HepG2 (cell line): ENCODE measurements at regions not wholly inside any gene's neighbourhood (a gene's known extent, or its start where the extent isn't known, plus 50 kb on each side); places are given as distances from the start of the nearest gene placed in this dataset.
"Not testable (repeated sequence)": the region's sequence is repeated elsewhere in the genome, so short reads cannot be mapped to it uniquely, and the experiment has no call there.

Experiments
- ATAC-seq: fragments of 200-7000 bp; cut with Tn5 transposase; 3 replicates; pipeline ENCODE4 v1.9.1; 2020; ENCODE audit warnings: mild to moderate bottlenecking, moderate library complexity
- BruUV-seq: library from RNA; stranded (reverse); fragments of 400-500 nt; replicated peaks from 2 replicates; lab custom pipeline; 2021; lab: Mats Ljungman, UMichigan
- CTCF ChIA-PET: fragments of 300-600 bp; formaldehyde crosslinking; extraction: SDS; loops from one replicate; lab custom pipeline; 2021; ENCODE audit warnings: low total read pairs, inconsistent platforms, low intra/inter-chr PET ratio; lab: Yijun Ruan, JAX
- POLR2A ChIA-PET: fragments of 350-600 bp; sonication (Branson Sonifier 250); formaldehyde crosslinking; loops from one replicate; lab custom pipeline; 2020; ENCODE audit warnings: antibody characterized with exemption, inconsistent platforms; lab: Yijun Ruan, JAX
- DNase-seq: peaks from one replicate; pipeline ENCODE4 v3.0.0-alpha.2; 2015; ENCODE audit warnings: low spot score
- FAIRE-seq: peaks from 3 replicates; lab custom pipeline; 2011; peaks lifted over from hg19 to GRCh38; lab: Jason Lieb, UNC
- H2AFZ ChIP-seq: one replicate; pipeline ENCODE4 v1.6.1; 2011; ENCODE audit warnings: low read length, inconsistent platforms
- H3K27ac ChIP-seq: fragments of 300-600 bp; 3 replicates; pipeline ENCODE4 v1.8.0; 2011; ENCODE audit warnings: mixed run types, mild to moderate bottlenecking, mixed read lengths, low read length, inconsistent platforms; ENCODE audit not compliant: insufficient read depth; ENCODE audit errors: extremely low read length
- H3K27me3 ChIP-seq, 2 experiments: fragments of 200-600 bp in 1 of 2; 2 replicates in 1 of 2; 3 replicates in 1 of 2; pipeline versions ENCODE4 v1.6.0 to v1.8.0; 2011; ENCODE audit warnings: low read length in 2 of 2, mild to moderate bottlenecking in 2 of 2, moderate library complexity in 2 of 2, inconsistent platforms in 1 of 2; ENCODE audit not compliant: insufficient read depth in 2 of 2, control insufficient read depth in 1 of 2
- H3K36me3 ChIP-seq, 2 experiments: fragments of 200-600 bp in 1 of 2; replicated peaks in 1 of 2; 2 replicates in 1 of 2; 3 replicates in 1 of 2; pipeline versions ENCODE4 v1.5.1 to v1.8.0; 2011; ENCODE audit warnings: low read length in 2 of 2, inconsistent platforms in 1 of 2; ENCODE audit not compliant: insufficient read depth in 2 of 2, control insufficient read depth in 1 of 2
- H3K4me1 ChIP-seq: 2 replicates; pipeline ENCODE4 v1.5.1; 2012; ENCODE audit warnings: low read length, inconsistent platforms; ENCODE audit not compliant: insufficient read depth
- H3K4me2 ChIP-seq: 2 replicates; pipeline ENCODE4 v1.6.0; 2011; ENCODE audit warnings: low read depth, low read length, inconsistent platforms
- H3K4me3 ChIP-seq, 3 experiments: fragments of 200-600 bp in 1 of 3; sonication (generic), shearing (Covaris generic) in 1 of 3; replicated peaks in 1 of 3; 2 replicates each; pipeline ENCODE4 v1.5.1; 2011 to 2016; ENCODE audit warnings: low read length in 3 of 3, inconsistent platforms in 2 of 3, low read depth in 2 of 3, mild to moderate bottlenecking in 2 of 3, control low read depth in 1 of 3, mixed read lengths in 1 of 3; ENCODE audit not compliant: insufficient read depth in 1 of 3
- H3K79me2 ChIP-seq: one replicate; pipeline ENCODE4 v1.6.1; 2011; ENCODE audit warnings: low read length, inconsistent platforms; ENCODE audit not compliant: insufficient read depth
- H3K9ac ChIP-seq: 2 replicates; pipeline ENCODE4 v1.6.0; 2011; ENCODE audit warnings: mild to moderate bottlenecking, low read depth, low read length, inconsistent platforms; ENCODE audit not compliant: insufficient read depth
- H3K9me3 ChIP-seq: 2 replicates; pipeline ENCODE4 v1.5.1; 2012; ENCODE audit warnings: mild to moderate bottlenecking, low read length
- H4K20me1 ChIP-seq: 2 replicates; pipeline ENCODE4 v1.6.0; 2011; ENCODE audit warnings: inconsistent platforms, mild to moderate bottlenecking, low read length, moderate library complexity; ENCODE audit not compliant: insufficient read depth
- CCDC6 ChIP-seq: sonication (generic); formaldehyde crosslinking; IDR thresholded peaks from 2 replicates; pipeline ENCODE4 v1.8.1; 2022; ENCODE audit warnings: mild to moderate bottlenecking, missing genetic modification reagents, moderate library complexity
- DZIP1 ChIP-seq: sonication (generic); formaldehyde crosslinking; IDR thresholded peaks from 2 replicates; pipeline ENCODE4 v1.5.0; 2020; ENCODE audit warnings: mild to moderate bottlenecking, missing genetic modification reagents
- EZH2 ChIP-seq: conservative IDR thresholded peaks from 2 replicates; pipeline ENCODE4 v1.6.1; 2012; ENCODE audit warnings: mild to moderate bottlenecking, low read depth, low read length, moderate library complexity
- GLMP ChIP-seq: sonication (generic); formaldehyde crosslinking; IDR thresholded peaks from 2 replicates; pipeline ENCODE4 v1.9.0; 2021; ENCODE audit warnings: missing genetic modification reagents, mild to moderate bottlenecking, borderline replicate concordance
- HNRNPUL1 ChIP-seq: fragments of 200-400 bp; formaldehyde crosslinking; IDR thresholded peaks from 2 replicates; pipeline ENCODE4 v1.6.1; 2017; ENCODE audit warnings: low read depth, mild to moderate bottlenecking, low read length, moderate library complexity
- NCOR1 ChIP-seq: fragments of 200-600 bp; sonication (generic); IDR thresholded peaks from 2 replicates; pipeline ENCODE4 v1.7.0; 2017; ENCODE audit warnings: antibody characterized with exemption, low read length, borderline replicate concordance
- PHF8 ChIP-seq: sonication (generic); formaldehyde crosslinking; IDR thresholded peaks from 2 replicates; pipeline ENCODE4 v1.5.0; 2020; ENCODE audit warnings: missing genetic modification reagents
- ZBTB25 ChIP-seq: IDR thresholded peaks from 2 replicates; pipeline ENCODE4 v1.6.1; 2018; ENCODE audit warnings: missing genetic modification reagents
- ZFP37 ChIP-seq: sonication (generic); formaldehyde crosslinking; IDR thresholded peaks from 2 replicates; pipeline ENCODE4 v1.4.0; 2020; ENCODE audit warnings: missing genetic modification reagents, borderline replicate concordance
- ZNF207 ChIP-seq: fragments of 450-650 bp; IDR thresholded peaks from 2 replicates; pipeline ENCODE4 v1.6.1; 2016; ENCODE audit warnings: antibody characterized with exemption, borderline replicate concordance
- ZNF432 ChIP-seq: sonication (generic); formaldehyde crosslinking; IDR thresholded peaks from 2 replicates; pipeline ENCODE4 v1.5.0; 2020; ENCODE audit warnings: missing genetic modification reagents, mild to moderate bottlenecking, borderline replicate concordance
- ZNF564 ChIP-seq: sonication (generic); formaldehyde crosslinking; IDR thresholded peaks from 2 replicates; pipeline ENCODE4 v1.8.1; 2023; ENCODE audit warnings: mild to moderate bottlenecking, missing genetic modification reagents
- ZNF674 ChIP-seq: sonication (generic); formaldehyde crosslinking; IDR thresholded peaks from 2 replicates; pipeline ENCODE4 v1.5.0; 2020; ENCODE audit warnings: low read depth, mild to moderate bottlenecking, missing genetic modification reagents
- ZNF709 ChIP-seq: sonication (generic); formaldehyde crosslinking; IDR thresholded peaks from 2 replicates; pipeline ENCODE4 v1.5.0; 2020; ENCODE audit warnings: mild to moderate bottlenecking, missing genetic modification reagents
- ZNF792 ChIP-seq: IDR thresholded peaks from 2 replicates; pipeline ENCODE4 v1.6.1; 2016
- WGBS: methylation state at CpG from one replicate; pipeline ENCODE4 v1.1.6; 2017; ENCODE audit warnings: low lambda C conversion rate; 5-methylcytosine and 5-hydroxymethylcytosine counted together
- in situ Hi-C: cut with HindIII; loops from 2 replicates; pipeline ENCODE4 v1.10.0; 2017; ENCODE audit warnings: low pct_unique_long_range_greater_than_20kb; ENCODE audit not compliant: extremely low pct_ligation_motif_present
- intact Hi-C: fragments of 100-400 bp; cut with micrococcal nuclease; formaldehyde crosslinking; loops from one replicate; pipeline ENCODE4 v1.10.0; 2022; ENCODE audit not compliant: unreplicated experiment

- no peaks in the 10 kb centered on the region for H3K27me3 ChIP-seq
- ChIA-PET POLR2A (no interaction called here), CTCF (no interaction called here)
- TF ChIP-seq CCDC6 (CRISPR knock-in tag) (no peak), GLMP (CRISPR knock-in tag) (no peak), ZNF709 (no peak), EZH2 (no peak), HNRNPUL1 (no peak), ZFP37 (CRISPR knock-in tag) (no peak), NCOR1 (no peak), ZBTB25 (no peak), ZNF674 (CRISPR knock-in tag) (no peak), PHF8 (no peak), ZNF207 (no peak), ZNF432 (no peak), DZIP1 (no peak), ZNF564 (CRISPR knock-in tag) (no peak), ZNF792 (CRISPR knock-in tag) (no peak)
- H3K4me1 ChIP-seq: no peaks in the 10 kb centered on the region
- H3K9me3 ChIP-seq: peaks cover 26% of the 10 kb centered on the region
- intact Hi-C loops (no loop called here), in situ Hi-C loops (no loop called here)
- H3K36me3 ChIP-seq: no peaks in the 10 kb centered on the region
- H2AFZ ChIP-seq: no peak overlapping the region
- no peak overlapping the region for H3K27ac ChIP-seq
- DNase-seq (no peak), FAIRE-seq (no peak), ATAC-seq (no peak)
- H3K9ac ChIP-seq: no peak overlapping the region
- no peak overlapping the region for H3K4me3 ChIP-seq
- no peaks in the 10 kb centered on the region for H4K20me1 ChIP-seq
- H3K4me2 ChIP-seq: no peak overlapping the region
- WGBS: 11% methylated on average over 4 of the region's 4 CpGs
- no peaks in the 10 kb centered on the region for H3K79me2 ChIP-seq
- BruUV-seq: no TSS peak
These were observed 533.5 kb downstream of the RBFOX1 start for GRCh38 chr16:7866144-7866543.

GRCh38 chr16:7865393-7865792, 532.7 kb downstream of the RBFOX1 start:
- H3K4me2 ChIP-seq, DNase-seq, ATAC-seq, in situ Hi-C loops, H3K79me2 ChIP-seq, BruUV-seq, H3K4me3 ChIP-seq, H2AFZ ChIP-seq, POLR2A ChIA-PET, H3K27me3 ChIP-seq, H3K36me3 ChIP-seq, FAIRE-seq, H3K4me1 ChIP-seq, CTCF ChIA-PET, H3K9ac ChIP-seq, intact Hi-C loops, H3K27ac ChIP-seq, H4K20me1 ChIP-seq: not testable (repeated sequence)
- H3K9me3 ChIP-seq: peaks cover 33% of the 10 kb centered on the region
- WGBS: 0% methylated on average over 3 of the region's 3 CpGs
